SK-N-SH (cell line): ENCODE measurements at regions not wholly inside any gene's neighbourhood (a gene's known extent, or its start where the extent isn't known, plus 50 kb on each side); places are given as distances from the start of the nearest gene placed in this dataset.
"Not testable (repeated sequence)": the region's sequence is repeated elsewhere in the genome, so short reads cannot be mapped to it uniquely, and the experiment has no call there.

Source experiments
- CTCF ChIA-PET: fragments of 300-600, 350-600 bp; formaldehyde crosslinking; extraction: SDS; loops from one replicate; lab custom pipeline; 2021; lab: Yijun Ruan, JAX
- POLR2A ChIA-PET: fragments of 350-600 bp; sonication (Branson Sonifier 250); formaldehyde crosslinking; extraction: SDS; loops from one replicate; lab custom pipeline; 2020; ENCODE audit warnings: antibody characterized with exemption, inconsistent platforms; lab: Yijun Ruan, JAX
- DNase-seq: peaks from one replicate; pipeline ENCODE4 v3.0.0; 2012
- H2AFZ ChIP-seq: fragments of 200-600 bp; sonication (generic); 2 replicates; pipeline ENCODE4 v1.8.1; 2016; ENCODE audit warnings: antibody characterized with exemption, mild to moderate bottlenecking, low read depth
- H3F3A ChIP-seq: fragments of 200-600 bp; sonication (generic); replicated peaks from 2 replicates; pipeline ENCODE3; 2016; ENCODE audit warnings: antibody characterized with exemption, mild to moderate bottlenecking; ENCODE audit not compliant: insufficient read depth
- H3K27ac ChIP-seq, 2 experiments: fragments of 200-500 bp in 1 of 2; fragments of 200-600 bp in 1 of 2; sonication (Bioruptor generic) in 1 of 2; sonication (generic), shearing (Covaris generic) in 1 of 2; 2 replicates each; pipeline versions ENCODE4 v1.5.1 to v1.6.1; 2014 to 2016; ENCODE audit warnings: low read depth in 2 of 2, inconsistent platforms in 1 of 2, low read length in 1 of 2, mild to moderate bottlenecking in 1 of 2, mixed read lengths in 1 of 2
- H3K27me3 ChIP-seq: fragments of 200-600 bp; sonication (generic), shearing (Covaris generic); 2 replicates; pipeline ENCODE4 v1.6.1; 2016; ENCODE audit warnings: mixed run types; ENCODE audit not compliant: insufficient read depth
- H3K36me3 ChIP-seq, 2 experiments: fragments of 200-500 bp in 1 of 2; fragments of 200-600 bp in 1 of 2; sonication (Bioruptor generic) in 1 of 2; sonication (generic) in 1 of 2; replicated peaks in 1 of 2; 2 replicates each; pipeline versions ENCODE3 to v1.5.1; 2014 to 2016; ENCODE audit warnings: low read length in 1 of 2, mild to moderate bottlenecking in 1 of 2; ENCODE audit not compliant: insufficient read depth in 2 of 2, control insufficient read depth in 1 of 2
- H3K4me1 ChIP-seq, 2 experiments: fragments of 200-500 bp in 1 of 2; fragments of 200-600 bp in 1 of 2; sonication (Bioruptor generic) in 1 of 2; sonication (generic), shearing (Covaris generic) in 1 of 2; 2 replicates each; pipeline versions ENCODE4 v1.5.1 to v1.6.1; 2014 to 2016; ENCODE audit warnings: low read depth in 1 of 2, low read length in 1 of 2, mixed run types in 1 of 2; ENCODE audit not compliant: insufficient read depth in 2 of 2, control insufficient read depth in 1 of 2
- H3K4me2 ChIP-seq: fragments of 200-600 bp; sonication (generic), shearing (Covaris generic); 2 replicates; pipeline ENCODE4 v1.6.1; 2017; ENCODE audit warnings: mixed run types
- H3K4me3 ChIP-seq, 2 experiments: fragments of 200-500 bp in 1 of 2; fragments of 200-600 bp in 1 of 2; sonication (Bioruptor generic) in 1 of 2; sonication (generic), shearing (Covaris generic) in 1 of 2; 2 replicates each; pipeline versions ENCODE4 v1.5.1 to v1.8.1; 2014 to 2016; ENCODE audit warnings: low read depth in 2 of 2, inconsistent platforms in 1 of 2, low read length in 1 of 2, mild to moderate bottlenecking in 1 of 2, mixed read lengths in 1 of 2, moderate library complexity in 1 of 2
- H3K79me2 ChIP-seq: fragments of 200-600 bp; sonication (generic); 2 replicates; pipeline ENCODE4 v1.8.1; 2017; ENCODE audit warnings: mild to moderate bottlenecking; ENCODE audit not compliant: insufficient read depth
- H3K9ac ChIP-seq: fragments of 200-600 bp; sonication (generic); 2 replicates; pipeline ENCODE4 v1.6.1; 2017; ENCODE audit warnings: mixed run types
- H3K9me2 ChIP-seq: fragments of 200-600 bp; sonication (generic); 2 replicates; pipeline ENCODE4 v1.6.1; 2017; ENCODE audit warnings: mixed run types
- H3K9me3 ChIP-seq: fragments of 200-600 bp; sonication (generic); 2 replicates; pipeline ENCODE4 v1.6.1; 2017; ENCODE audit warnings: mixed run types, mild to moderate bottlenecking, moderate library complexity
- H4K20me1 ChIP-seq: fragments of 200-600 bp; sonication (generic); 2 replicates; pipeline ENCODE4 v1.6.1; 2017; ENCODE audit warnings: mild to moderate bottlenecking, mixed run types; ENCODE audit not compliant: insufficient read depth
- CHD2 ChIP-seq: fragments of 150-350 bp; IDR thresholded peaks from 2 replicates; pipeline ENCODE4 v1.6.1; 2018; ENCODE audit warnings: low read length; ENCODE audit not compliant: partially characterized antibody
- EP300 ChIP-seq, 2 experiments: IDR thresholded peaks; 2 replicates each; pipeline versions ENCODE4 v1.4.0 to v1.6.1; 2012; ENCODE audit warnings: borderline replicate concordance in 1 of 2, low read depth in 1 of 2, low read length in 1 of 2
- EZH2phosphoT487 ChIP-seq: fragments of 200-600 bp; sonication (generic); IDR thresholded peaks from 2 replicates; pipeline ENCODE4 v1.6.1; 2017; ENCODE audit warnings: low read depth, mixed run types, mild to moderate bottlenecking, antibody characterized with exemption, moderate library complexity, borderline replicate concordance
- FOSL2 ChIP-seq: IDR thresholded peaks from 2 replicates; pipeline ENCODE4 v1.4.0; 2012; ENCODE audit warnings: low read depth, mild to moderate bottlenecking, moderate library complexity, borderline replicate concordance
- GABPA ChIP-seq: IDR thresholded peaks from 2 replicates; pipeline ENCODE4 v1.4.0; 2012; ENCODE audit warnings: low read depth, mild to moderate bottlenecking
- IRF3 ChIP-seq: fragments of 150-350 bp; IDR thresholded peaks from 2 replicates; pipeline ENCODE4 v1.6.1; 2016; ENCODE audit warnings: mild to moderate bottlenecking, low read depth, low read length
- MEF2A ChIP-seq: IDR thresholded peaks from 2 replicates; pipeline ENCODE4 v1.4.0; 2012; ENCODE audit warnings: low read depth, borderline replicate concordance
- POLR2AphosphoS5 ChIP-seq: IDR thresholded peaks from 2 replicates; pipeline ENCODE4 v1.6.1; 2012; ENCODE audit warnings: low read depth, low read length
- RCOR1 ChIP-seq: fragments of 150-350 bp; IDR thresholded peaks from 2 replicates; pipeline ENCODE4 v1.6.1; 2017; ENCODE audit warnings: antibody characterized with exemption, low read length
- SIN3A ChIP-seq: IDR thresholded peaks from 2 replicates; pipeline ENCODE4 v1.6.1; 2012; ENCODE audit warnings: low read depth, mild to moderate bottlenecking, low read length, moderate library complexity, borderline replicate concordance
- SMC3 ChIP-seq: IDR thresholded peaks from 2 replicates; pipeline ENCODE4 v1.6.1; 2012; ENCODE audit warnings: low read depth, low read length, improper control_type of control experiment
- TAF1 ChIP-seq: IDR thresholded peaks from 2 replicates; pipeline ENCODE4 v1.6.1; 2012; ENCODE audit warnings: low read depth, mild to moderate bottlenecking, low read length, moderate library complexity, borderline replicate concordance
- TEAD4 ChIP-seq: IDR thresholded peaks from 2 replicates; pipeline ENCODE4 v1.4.0; 2012; ENCODE audit warnings: mild to moderate bottlenecking, borderline replicate concordance; ENCODE audit not compliant: insufficient read depth
- USF2 ChIP-seq: fragments of 150-350 bp; IDR thresholded peaks from 2 replicates; pipeline ENCODE4 v1.6.1; 2017; ENCODE audit warnings: antibody characterized with exemption, low read length, low read depth, borderline replicate concordance
- WGBS: methylation state at CpG from one replicate; pipeline ENCODE4 v1.1.6; 2017; ENCODE audit warnings: low lambda C conversion rate; 5-methylcytosine and 5-hydroxymethylcytosine counted together

GRCh38 chr11:82396639-82397038, 337.0 kb downstream of the FAM181B start:
- WGBS = 23% methylated on average over 5 of the region's 5 CpGs
- H3K36me3 ChIP-seq, H3K9ac ChIP-seq, H2AFZ ChIP-seq, H3K4me1 ChIP-seq, H3K4me2 ChIP-seq, H3K79me2 ChIP-seq, CTCF ChIA-PET, H3F3A ChIP-seq, H3K27me3 ChIP-seq, POLR2A ChIA-PET, H4K20me1 ChIP-seq, H3K9me2 ChIP-seq, H3K4me3 ChIP-seq, DNase-seq, H3K9me3 ChIP-seq, H3K27ac ChIP-seq: not testable (repeated sequence)

- H3K36me3 ChIP-seq = no peaks in the 10 kb centered on the region
- H2AFZ ChIP-seq = no peak overlapping the region
- H3K9me2 ChIP-seq = no peaks in the 10 kb centered on the region
- H3K9ac ChIP-seq = no peak overlapping the region
- H3K27me3 ChIP-seq = no peaks in the 10 kb centered on the region
- DNase-seq = no peak
- H4K20me1 ChIP-seq = no peaks in the 10 kb centered on the region
- CTCF ChIA-PET = interaction anchor here (0.5 kb wide), 1 partner anchor 350 kb away, joined by 3 read pairs; no protein-coding TSS in a partner anchor
- H3K4me2 ChIP-seq = no peak overlapping the region
- TF ChIP-seq MEF2A (no peak), SMC3 (no peak), USF2 (no peak)
- POLR2A ChIA-PET = no interaction called here
- no peaks in the 10 kb centered on the region for H3K4me1 ChIP-seq
- no peaks in the 10 kb centered on the region for H3K79me2 ChIP-seq
- no peaks in the 10 kb centered on the region for H3F3A ChIP-seq
- H3K4me3 ChIP-seq = no peak overlapping the region
- 0% methylated on average over 1 of the region's 1 CpG for whole genome bisulfite sequencing
- no peak overlapping the region for H3K27ac ChIP-seq
- no peaks in the 10 kb centered on the region for H3K9me3 ChIP-seq
Measured at GRCh38 chr11:82384308-82384707, 349.4 kb downstream of the FAM181B start.

- Histone ChIP-seq H3K36me3 (no peaks in the 10 kb centered on the region), H3K9me2 (no peaks in the 10 kb centered on the region), H3K27me3 (no peaks in the 10 kb centered on the region), H4K20me1 (no peaks in the 10 kb centered on the region), H3K27ac (no peak overlapping the region), H3K79me2 (no peaks in the 10 kb centered on the region), H2AFZ (no peak overlapping the region), H3K4me1 (no peaks in the 10 kb centered on the region), H3K9ac (no peak overlapping the region), H3K4me2 (no peak overlapping the region), H3K4me3 (no peak overlapping the region), H3K9me3 (no peaks in the 10 kb centered on the region), H3F3A (no peaks in the 10 kb centered on the region)
- CTCF ChIA-PET = no interaction called here
- no peak for DNase-seq
- WGBS = 18% methylated on average over 4 of the region's 4 CpGs
- POLR2A ChIA-PET = no interaction called here
- TF ChIP-seq FOSL2 = no peak
- TF ChIP-seq GABPA = no peak
- no peak for TF ChIP-seq SIN3A
- no peak for TF ChIP-seq RCOR1
- TF ChIP-seq MEF2A = no peak
- no peak for TF ChIP-seq IRF3
- TF ChIP-seq POLR2AphosphoS5 = no peak
- no peak for TF ChIP-seq EZH2phosphoT487
- no peak for TF ChIP-seq CHD2
- no peak for TF ChIP-seq TEAD4
- TF ChIP-seq TAF1 = no peak
- TF ChIP-seq EP300 (IDR thresholded peaks at IDR 0.05; ENCODE audit: borderline replicate concordance in 1 of 2, low read depth in 1 of 2, low read length in 1 of 2) = no peak
- no peak for TF ChIP-seq SMC3
Measured at GRCh38 chr11:82373781-82374542, 359.7 kb downstream of the FAM181B start.
